ENCODE measurements at regions not wholly inside any gene's neighbourhood (a gene's known extent, or its start where the extent isn't known, plus 50 kb on each side); places are given as distances from the start of the nearest gene placed in this dataset.
"Not testable (repeated sequence)": the region's sequence is repeated elsewhere in the genome, so short reads cannot be mapped to it uniquely, and the experiment has no call there.

DNA sequence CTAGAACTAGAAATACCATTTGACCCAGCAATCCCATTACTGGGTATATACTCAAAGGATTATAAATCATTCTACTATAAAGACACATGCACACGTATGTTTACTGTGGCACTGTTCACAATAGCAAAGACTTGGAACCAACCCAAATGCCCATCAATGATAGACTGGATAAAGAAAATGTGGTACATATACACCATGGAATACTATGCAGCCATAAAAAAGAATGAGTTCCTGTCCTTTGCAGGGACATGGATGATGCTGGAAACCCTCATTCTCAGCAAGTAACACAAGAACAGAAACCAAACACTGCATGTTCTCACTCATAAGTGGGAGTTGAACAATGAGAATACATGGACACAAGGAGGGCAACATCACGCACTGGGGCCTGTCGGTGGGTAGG, 550.3 kb upstream of the USP24 start:
- TF ChIP-seq CTCF, POLR2AphosphoS5 (IDR thresholded peaks at IDR 0.05): not testable (repeated sequence)
